IPS-15b (cell line): ENCODE measurements at regions not wholly inside any gene's neighbourhood (a gene's known extent, or its start where the extent isn't known, plus 50 kb on each side); places are given as distances from the start of the nearest gene placed in this dataset.
"Not testable (repeated sequence)": the region's sequence is repeated elsewhere in the genome, so short reads cannot be mapped to it uniquely, and the experiment has no call there.

Experiments used
- H3K27me3 ChIP-seq: one replicate; pipeline ENCODE4 v1.6.1; 2013; ENCODE audit warnings: low read length; ENCODE audit not compliant: control insufficient read depth, insufficient read depth
- H3K36me3 ChIP-seq: one replicate; pipeline ENCODE4 v1.6.1; 2013; ENCODE audit warnings: low read length; ENCODE audit not compliant: control insufficient read depth, insufficient read depth
- H3K4me1 ChIP-seq: one replicate; pipeline ENCODE4 v1.6.1; 2013; ENCODE audit warnings: mild to moderate bottlenecking, low read length; ENCODE audit not compliant: control insufficient read depth, insufficient read depth
- H3K4me3 ChIP-seq: one replicate; pipeline ENCODE4 v1.5.1; 2013; ENCODE audit warnings: low read depth, low read length
- H3K9ac ChIP-seq: one replicate; pipeline ENCODE4 v1.6.1; 2013; ENCODE audit warnings: low read depth, mild to moderate bottlenecking, low read length
- H3K9me3 ChIP-seq: one replicate; pipeline ENCODE4 v1.6.1; 2013; ENCODE audit warnings: mild to moderate bottlenecking, low read length; ENCODE audit not compliant: control insufficient read depth, insufficient read depth

DNA sequence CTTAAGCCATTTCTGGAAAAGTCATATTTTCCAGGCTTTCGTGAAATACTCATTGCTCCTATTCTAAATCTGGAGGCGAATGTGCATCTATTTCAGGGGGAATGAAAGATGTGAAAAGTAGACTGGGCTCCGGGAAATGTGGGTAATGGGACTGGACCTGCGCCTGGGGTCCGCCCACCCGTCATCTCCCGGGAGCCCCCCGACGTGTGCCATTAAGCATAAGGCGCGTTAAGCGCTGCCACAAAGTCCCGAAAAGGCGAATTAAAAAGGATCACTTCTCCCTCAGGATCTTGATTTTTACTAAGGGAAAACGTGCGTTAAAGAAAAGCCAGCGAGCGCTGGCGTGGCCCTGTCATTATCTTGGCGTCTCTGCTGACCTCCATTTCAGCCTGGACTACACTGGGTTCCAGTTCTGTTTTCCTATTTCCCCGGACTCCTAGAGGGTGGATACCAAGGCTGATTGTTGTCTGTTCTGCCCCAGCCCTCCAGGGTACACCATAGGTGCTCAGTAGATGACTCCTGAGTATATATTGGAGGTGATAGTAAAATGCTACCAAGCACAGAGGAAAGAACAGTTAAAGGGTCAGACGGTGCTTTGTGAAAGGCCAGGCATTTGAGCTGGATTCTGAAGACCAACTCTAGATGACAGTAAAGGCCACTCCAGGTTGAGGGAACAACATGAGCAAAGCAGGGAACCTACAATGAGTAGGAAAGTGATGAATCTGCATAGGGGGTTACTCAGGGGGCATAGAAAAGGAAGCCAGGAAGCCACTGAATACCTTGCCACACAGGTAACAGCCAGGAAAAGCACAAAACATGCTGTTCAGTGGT lies 89.2 kb upstream of the ARID1B start:
- no peaks in the 10 kb centered on the region for H3K9me3 ChIP-seq
- H3K27me3 ChIP-seq, result peaks cover 5% of the 10 kb centered on the region
- no peaks in the 10 kb centered on the region for H3K36me3 ChIP-seq
- peak overlapping the region; percentile 26 for H3K9ac ChIP-seq
- peaks cover 10% of the 10 kb centered on the region for H3K4me1 ChIP-seq
- H3K4me3 ChIP-seq, result peak overlapping the region; percentile 72

DNA sequence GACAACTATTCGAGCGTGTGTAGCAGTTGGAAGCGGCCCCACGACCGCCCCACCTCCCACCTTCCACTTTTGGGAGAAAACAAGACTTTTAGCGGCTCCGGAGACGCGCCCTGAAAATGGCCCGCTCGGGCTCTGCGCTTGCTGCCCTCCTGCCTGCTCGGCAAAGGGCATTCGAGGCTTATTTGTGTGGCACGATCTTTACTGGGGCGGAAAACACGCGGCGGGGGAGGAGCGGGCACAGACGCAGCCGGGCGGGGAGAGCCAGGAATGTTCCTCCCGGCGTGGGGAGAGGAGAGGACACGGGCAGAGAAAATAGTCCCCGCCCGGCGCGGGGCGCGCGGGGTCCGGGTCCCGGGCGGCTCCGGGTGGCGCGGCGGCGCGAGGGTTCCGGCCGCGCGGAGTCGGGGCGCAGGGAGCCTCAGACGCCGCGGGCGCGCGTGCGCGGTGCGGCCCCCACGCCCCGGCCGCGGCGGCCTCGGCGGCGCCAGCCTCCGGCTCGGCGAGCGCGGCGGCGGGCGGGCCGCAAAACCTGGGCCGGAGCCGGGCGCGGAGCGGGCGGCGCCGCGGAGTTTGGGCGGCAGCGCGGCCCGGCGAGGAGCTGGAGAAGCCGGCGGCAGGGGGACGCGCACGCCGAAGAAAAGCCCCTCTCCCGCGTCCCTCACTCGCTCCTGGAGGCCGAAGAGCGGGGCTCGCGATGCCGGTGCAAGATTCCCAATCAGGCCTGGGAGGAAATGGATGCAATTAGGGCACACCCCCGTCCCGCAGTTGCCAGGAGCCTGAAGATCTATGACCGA lies 90.0 kb upstream of the ARID1B start:
- no peaks in the 10 kb centered on the region for H3K36me3 ChIP-seq
- H3K4me3 ChIP-seq, result peak overlapping the region; percentile 80
- H3K4me1 ChIP-seq, result peaks cover 10% of the 10 kb centered on the region
- H3K27me3 ChIP-seq, result peaks cover 5% of the 10 kb centered on the region
- peak overlapping the region; percentile 84 for H3K9ac ChIP-seq
- H3K9me3 ChIP-seq, result no peaks in the 10 kb centered on the region

- peaks cover 10% of the 10 kb centered on the region for H3K4me1 ChIP-seq
- H3K9ac ChIP-seq, result peak overlapping the region; percentile 84
- no peaks in the 10 kb centered on the region for H3K36me3 ChIP-seq
- H3K4me3 ChIP-seq, result peak overlapping the region; percentile 80
- H3K9me3 ChIP-seq, result no peaks in the 10 kb centered on the region
- H3K27me3 ChIP-seq, result peaks cover 5% of the 10 kb centered on the region
These were observed 90.7 kb upstream of the ARID1B start for GRCh38 chr6:156686301-156686994.

DNA sequence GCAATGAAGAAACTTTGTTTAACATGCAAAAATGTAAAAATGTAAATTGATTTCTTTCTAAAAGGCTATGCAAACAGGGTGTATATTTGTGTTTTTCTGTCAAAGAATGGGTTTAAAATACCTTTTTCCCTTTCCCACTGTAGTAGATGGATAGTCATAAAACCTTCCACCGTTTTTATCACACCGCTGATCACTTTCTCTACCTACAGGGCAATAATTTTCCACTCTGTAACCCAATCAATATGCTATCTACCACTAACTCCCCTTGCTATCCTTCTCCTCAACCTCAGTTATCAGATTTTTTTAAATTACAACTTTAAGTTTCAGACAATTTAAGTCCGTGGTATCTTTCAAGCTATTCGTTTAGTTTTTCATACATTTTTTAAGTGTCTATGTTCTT lies 91.4 kb upstream of the ARID1B start:
- Histone ChIP-seq H3K9me3 (no peaks in the 10 kb centered on the region), H3K4me1 (peaks cover 10% of the 10 kb centered on the region), H3K9ac (peak overlapping the region; percentile 84), H3K27me3 (peaks cover 5% of the 10 kb centered on the region), H3K4me3 (peak overlapping the region; percentile 80), H3K36me3 (no peaks in the 10 kb centered on the region)

DNA sequence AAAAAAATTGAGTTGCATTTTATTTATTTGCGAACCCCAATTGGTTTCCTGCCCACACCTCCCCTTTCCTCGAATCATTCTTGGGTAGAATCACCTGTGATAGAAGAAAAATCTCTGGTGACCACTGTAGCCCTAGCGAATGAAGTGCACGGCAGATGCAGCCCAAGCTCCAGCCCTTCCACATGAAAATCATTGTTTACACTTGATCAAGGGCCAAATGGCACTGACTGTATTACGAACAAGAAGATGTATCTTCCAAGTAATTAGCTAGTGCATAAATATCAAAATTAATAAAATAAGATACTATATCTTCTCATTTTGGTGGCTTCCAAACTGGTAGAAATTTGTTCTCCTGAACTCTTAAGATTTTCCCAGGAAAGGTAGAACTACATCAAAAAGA lies 93.4 kb upstream of the ARID1B start:
- H3K4me1 ChIP-seq, result peaks cover 10% of the 10 kb centered on the region
- H3K9me3 ChIP-seq, result no peaks in the 10 kb centered on the region
- no peak overlapping the region for H3K4me3 ChIP-seq
- H3K9ac ChIP-seq, result no peak overlapping the region
- H3K36me3 ChIP-seq, result no peaks in the 10 kb centered on the region
- no peaks in the 10 kb centered on the region for H3K27me3 ChIP-seq

GRCh38 chr6:156676721-156677120 lies 100.5 kb upstream of the ARID1B start:
- Histone ChIP-seq H3K4me3 (no peak overlapping the region), H3K27me3 (no peaks in the 10 kb centered on the region), H3K4me1 (no peaks in the 10 kb centered on the region), H3K9me3 (no peaks in the 10 kb centered on the region), H3K36me3 (no peaks in the 10 kb centered on the region), H3K9ac (no peak overlapping the region)

DNA sequence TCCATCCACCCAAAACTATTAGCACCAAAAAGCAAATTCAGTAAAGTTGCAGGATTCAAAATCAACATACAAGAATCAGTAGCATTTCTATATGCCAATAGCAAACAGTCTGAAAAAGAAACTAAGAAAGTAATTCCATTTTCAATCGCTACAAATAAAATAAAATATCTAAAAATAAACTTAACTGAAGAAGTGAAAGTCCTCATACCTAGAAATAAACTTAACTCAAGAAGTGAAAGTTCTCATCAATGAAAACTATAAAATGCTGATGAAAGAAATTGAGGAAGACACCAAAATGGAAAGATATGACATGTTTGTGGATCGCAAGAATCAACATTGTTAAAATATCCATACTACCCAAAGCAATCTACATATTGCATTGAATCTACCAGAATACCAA lies 103.0 kb upstream of the ARID1B start:
- H3K27me3 ChIP-seq, result no peaks in the 10 kb centered on the region
- H3K9me3 ChIP-seq, result no peaks in the 10 kb centered on the region
- no peak overlapping the region for H3K9ac ChIP-seq
- H3K4me3 ChIP-seq, result no peak overlapping the region
- no peaks in the 10 kb centered on the region for H3K36me3 ChIP-seq
- H3K4me1 ChIP-seq, result no peaks in the 10 kb centered on the region

- H3K4me3 ChIP-seq, result not testable (repeated sequence)
These were observed 107.1 kb upstream of the ARID1B start for GRCh38 chr6:156670097-156670496.

DNA sequence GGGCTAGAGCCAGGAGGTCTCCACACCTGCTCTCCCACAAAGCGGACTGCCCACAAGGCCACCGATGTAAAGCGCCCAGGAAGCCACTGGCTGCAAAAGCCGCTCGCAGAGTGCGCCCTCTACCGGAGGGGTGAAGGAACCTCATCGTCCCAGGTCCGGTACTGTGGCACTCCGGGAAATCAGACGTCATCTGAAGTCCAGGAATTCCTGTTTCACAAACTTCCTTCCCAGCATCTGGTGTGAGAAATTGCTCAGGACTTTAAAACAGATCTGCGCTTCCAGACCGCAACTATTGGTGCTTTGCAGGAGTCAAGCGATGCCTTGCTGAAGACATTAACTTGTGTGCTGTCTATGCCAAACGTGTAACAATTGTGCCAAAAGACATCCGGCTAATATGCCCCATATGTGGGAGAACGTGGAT lies 115.1 kb upstream of the ARID1B start:
- H3K4me3 ChIP-seq, result no peak overlapping the region
- H3K9ac ChIP-seq, result no peak overlapping the region
- no peaks in the 10 kb centered on the region for H3K36me3 ChIP-seq
- no peaks in the 10 kb centered on the region for H3K27me3 ChIP-seq
- no peaks in the 10 kb centered on the region for H3K9me3 ChIP-seq
- H3K4me1 ChIP-seq, result peaks cover 7% of the 10 kb centered on the region

More at GRCh38 chr6:156670097-156670496, 107.1 kb upstream of the ARID1B start:
- H3K36me3 ChIP-seq, H3K9me3 ChIP-seq, H3K4me1 ChIP-seq, H3K27me3 ChIP-seq, H3K9ac ChIP-seq: not testable (repeated sequence)

DNA sequence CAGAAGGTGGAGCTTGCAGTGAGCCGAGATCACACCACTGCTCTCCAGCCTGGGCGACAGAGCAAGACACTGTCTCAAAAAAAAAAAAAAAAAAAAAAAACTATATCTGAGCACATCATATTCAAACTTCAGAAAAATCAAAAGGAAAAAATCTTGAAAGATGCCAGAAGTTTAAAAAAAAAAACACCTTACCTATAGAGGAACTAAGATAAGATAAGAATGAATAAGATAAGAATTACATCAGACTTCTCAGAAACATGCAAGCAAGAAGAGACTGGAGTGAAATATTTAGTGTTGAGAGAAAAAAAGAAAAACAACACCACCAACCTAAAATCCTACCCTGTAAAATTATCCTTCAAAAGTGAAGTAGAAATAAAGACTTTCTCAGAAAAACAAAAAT lies 116.8 kb upstream of the ARID1B start:
- H3K27me3 ChIP-seq, result no peaks in the 10 kb centered on the region

GRCh38 chr6:156659822-156660198 lies 117.4 kb upstream of the ARID1B start:
- H3K27me3 ChIP-seq, result no peaks in the 10 kb centered on the region
- no peak overlapping the region for H3K4me3 ChIP-seq
- peaks cover 11% of the 10 kb centered on the region for H3K4me1 ChIP-seq
- H3K9ac ChIP-seq, result no peak overlapping the region
- no peaks in the 10 kb centered on the region for H3K36me3 ChIP-seq
- no peaks in the 10 kb centered on the region for H3K9me3 ChIP-seq

More for the DNA sequence above, 116.8 kb upstream of the ARID1B start:
- Histone ChIP-seq H3K36me3 (no peaks in the 10 kb centered on the region), H3K4me1 (peaks cover 7% of the 10 kb centered on the region), H3K9ac (no peak overlapping the region), H3K4me3 (no peak overlapping the region), H3K9me3 (no peaks in the 10 kb centered on the region)
